ENCODE measurements at regions not wholly inside any gene's neighbourhood (a gene's known extent, or its start where the extent isn't known, plus 50 kb on each side); places are given as distances from the start of the nearest gene placed in this dataset.
"Not testable (repeated sequence)": the region's sequence is repeated elsewhere in the genome, so short reads cannot be mapped to it uniquely, and the experiment has no call there.

GRCh38 chrX:89567787-89568186 is 353.9 kb upstream of the TGIF2LX start:
- not testable (repeated sequence) for TF ChIP-seq CTCF, POLR2A (IDR thresholded peaks at IDR 0.05)
